Cerebellar cortex (tissue), 1 donor: ENCODE measurements at regions not wholly inside any gene's neighbourhood (a gene's known extent, or its start where the extent isn't known, plus 50 kb on each side); places are given as distances from the start of the nearest gene placed in this dataset.

Experiments
- DNase-seq: peaks from one replicate; pipeline ENCODE4 v3.0.0-alpha.2; 2015; ENCODE audit warnings: low spot score

- DNase-seq = no peak
Observed at GRCh38 chrX:149152941-149153340, 352.2 kb downstream of the IDS start.

GRCh38 chrX:149151805-149152757 lies 353.0 kb downstream of the IDS start:
- no peak for DNase-seq

- no peak for DNase-seq
Observed at GRCh38 chrX:149145845-149146285, 359.2 kb downstream of the IDS start.

GRCh38 chrX:149131774-149132173 lies 373.3 kb downstream of the IDS start:
- DNase-seq = no peak

GRCh38 chrX:149129767-149130166 lies 375.3 kb downstream of the IDS start:
- no peak for DNase-seq

- DNase-seq = no peak
Observed at GRCh38 chrX:149124526-149125108, 380.5 kb downstream of the IDS start.

- no peak for DNase-seq
Observed at GRCh38 chrX:149121206-149121920, 383.7 kb downstream of the IDS start.

GRCh38 chrX:149120459-149120858 lies 384.6 kb downstream of the IDS start:
- no peak for DNase-seq

- no peak for DNase-seq
Observed at GRCh38 chrX:149114874-149115273, 390.2 kb downstream of the IDS start.

GRCh38 chrX:149114001-149114400 lies 391.1 kb downstream of the IDS start:
- DNase-seq = no peak

- no peak for DNase-seq
Observed at GRCh38 chrX:149097786-149098185, 407.3 kb downstream of the IDS start.

GRCh38 chrX:149092179-149092578 lies 412.9 kb downstream of the IDS start:
- no peak for DNase-seq

- no peak for DNase-seq
Observed at GRCh38 chrX:149079805-149080406, 425.2 kb downstream of the IDS start.

- no peak for DNase-seq
Observed at GRCh38 chrX:149074398-149074797, 430.7 kb downstream of the IDS start.

GRCh38 chrX:149073479-149073878 lies 431.6 kb downstream of the IDS start:
- no peak for DNase-seq

GRCh38 chrX:149069899-149070298 lies 435.2 kb downstream of the IDS start:
- no peak for DNase-seq

GRCh38 chrX:149060921-149061320 lies 444.2 kb downstream of the IDS start:
- DNase-seq = no peak
